ENCODE measurements at regions not wholly inside any gene's neighbourhood (a gene's known extent, or its start where the extent isn't known, plus 50 kb on each side); places are given as distances from the start of the nearest gene placed in this dataset.
A peak's percentile ranks its signal among the peaks of the same experiment; 100 is the strongest.

- ChIA-PET CTCF (ENCODE audit: partially characterized antibody) (interaction anchor here (1.1 kb wide), 1 partner anchor 41 kb away, joined by 3 read pairs; no protein-coding TSS in a partner anchor), POLR2A (ENCODE audit: partially characterized antibody) (no interaction called here)
- Histone ChIP-seq H2BK120ac (replicated peaks; ENCODE audit: low read depth, low read length) (no peak overlapping the region), H3K56ac (replicated peaks; ENCODE audit: insufficient read length, low read depth, low read length) (no peak overlapping the region), H3K18ac (ENCODE audit: extremely low read depth, low read length) (no peak overlapping the region), H3K27ac (ENCODE audit: low read depth, low read length) (no peak overlapping the region), H3K27me3 (replicated peaks in 1 of 4; ENCODE audit: control insufficient read depth in 3 of 4, extremely low read depth in 1 of 4, insufficient read depth in 3 of 4, low read length in 3 of 4) (peaks cover 0 to 2% (median 0%) of the 10 kb centered on the region in 4 experiments; a peak in 1 of 7 replicates), H3K14ac (ENCODE audit: insufficient read length) (no peak overlapping the region), H3K4ac (replicated peaks; ENCODE audit: insufficient read length, low read depth, low read length) (peak overlapping the region; percentile 16), H3K36me3 (ENCODE audit: control insufficient read depth in 2 of 4, insufficient read depth in 4 of 4, low read length in 3 of 4) (no peaks in the 10 kb centered on the region), H3K9ac (replicated peaks in 1 of 4; ENCODE audit: extremely low read depth in 1 of 4, low read depth in 3 of 4, low read length in 3 of 4) (no peak overlapping the region), H2AFZ (ENCODE audit: low read length) (no peak overlapping the region), H2BK12ac (ENCODE audit: low read depth, low read length) (0 out of 2 replicates have a peak overlapping the region, but pooled peaks have one; percentile 46), H3K79me2 (ENCODE audit: control insufficient read depth in 1 of 2, insufficient read depth in 2 of 2, low read length in 2 of 2) (no peaks in the 10 kb centered on the region), H2AK5ac (ENCODE audit: low read depth, low read length) (no peak overlapping the region), H3K4me3 (ENCODE audit: extremely low read depth in 1 of 4, insufficient read depth in 2 of 4, low read depth in 3 of 4, low read length in 4 of 4) (no peak overlapping the region), H2BK15ac (ENCODE audit: low read length) (no peak overlapping the region; the same call in 1 of the 2 replicates), H2BK5ac (ENCODE audit: low read depth, low read length) (0 out of 2 replicates have a peak overlapping the region, but pooled peaks have one; percentile 21), H3K9me3 (ENCODE audit: insufficient read depth in 2 of 2, low read depth in 1 of 2, low read length in 1 of 2) (no peaks in the 10 kb centered on the region), H3K23me2 (ENCODE audit: low read depth, low read length) (no peaks in the 10 kb centered on the region), H3K4me2 (ENCODE audit: insufficient read depth in 1 of 2, low read depth in 2 of 2, low read length in 2 of 2) (no peak overlapping the region), H3K23ac (ENCODE audit: insufficient read length) (no peak overlapping the region), H4K5ac (ENCODE audit: insufficient read length, low read depth, low read length) (no peak overlapping the region), H2BK20ac (ENCODE audit: low read length) (no peak overlapping the region), H3K79me1 (ENCODE audit: low read depth, low read length) (no peaks in the 10 kb centered on the region), H3K4me1 (replicated peaks in 1 of 4; ENCODE audit: control insufficient read depth in 3 of 4, insufficient read depth in 4 of 4, low read length in 3 of 4) (peaks cover 4 to 5% (median 5%) of the 10 kb centered on the region in 4 experiments), H4K91ac (replicated peaks; ENCODE audit: insufficient read length, low read length) (no peak overlapping the region), H4K20me1 (replicated peaks in 1 of 2; ENCODE audit: control insufficient read depth in 1 of 2, insufficient read depth in 2 of 2, low read length in 2 of 2) (no peaks in the 10 kb centered on the region), H4K8ac (ENCODE audit: extremely low read depth, insufficient read depth, low read length) (no peak overlapping the region)
- WGBS, 2 experiments (ENCODE audit: extremely low coverage in 1 of 2, insufficient coverage in 1 of 2, insufficient read length in 1 of 2, insufficient replicate concordance in 2 of 2, low coverage in 1 of 2, low lambda C conversion rate in 2 of 2, missing lambda C conversion rate in 1 of 2): 85% methylated on average over 6 of the region's 6 CpGs; no CpG with 5 or more reads in 1 of the 2 experiments
- TF ChIP-seq SIRT6 (IDR thresholded peaks at IDR 0.05; ENCODE audit: low read length) (no peak), SIX5 (IDR thresholded peaks at IDR 0.05; ENCODE audit: low read depth, low read length) (no peak), RBBP5 (IDR thresholded peaks at IDR 0.05; ENCODE audit: borderline replicate concordance, low read depth, low read length) (no peak), BCL11A (IDR thresholded peaks at IDR 0.05; ENCODE audit: low read depth in 2 of 2, low read length in 2 of 2) (no peak), CTCF (IDR thresholded peaks at IDR 0.05; ENCODE audit: control extremely low read depth in 1 of 3, insufficient read depth in 1 of 3, low read depth in 1 of 3, low read length in 3 of 3) (no peak)
- DNase-seq (ENCODE audit: low read depth in 1 of 2, low spot score in 2 of 2): no peak
- FAIRE-seq: no peak
Measured at GRCh38 chr10:126844406-126844805, 60.8 kb upstream of the DOCK1 start.

All from H1 (cell line).